Activated B cell treated with CpG ODN at 0.5 μM for 24 hours (primary cell): ENCODE measurements at regions not wholly inside any gene's neighbourhood (a gene's known extent, or its start where the extent isn't known, plus 50 kb on each side); places are given as distances from the start of the nearest gene placed in this dataset.

Experiments
- ATAC-seq: fragments of 200-7000 bp; cut with Tn5 transposase; one replicate; pipeline ENCODE4 v1.10.0; 2021; ENCODE audit warnings: low read depth, mild to moderate bottlenecking, moderate library complexity
- CTCF ChIA-PET: fragments of 350-600 bp; sonication (Branson Sonifier 250); formaldehyde crosslinking; loops from one replicate; lab custom pipeline; 2021; ENCODE audit warnings: antibody characterized with exemption; lab: Charles Lee
- POLR2A ChIA-PET: fragments of 350-600 bp; sonication (Branson Sonifier 250); formaldehyde crosslinking; loops from one replicate; lab custom pipeline; 2021; ENCODE audit warnings: antibody characterized with exemption; lab: Charles Lee
- DNase-seq: peaks from one replicate; pipeline ENCODE4 v3.0.0; 2022
- H3K27ac Mint-ChIP-seq: one replicate; pipeline ENCODE4 v1.8.0; 2020; ENCODE audit warnings: mixed read lengths
- H3K27me3 Mint-ChIP-seq: one replicate; pipeline ENCODE4 v1.8.0; 2021; ENCODE audit warnings: mixed read lengths
- H3K36me3 Mint-ChIP-seq: one replicate; pipeline ENCODE4 v1.8.0; 2021; ENCODE audit warnings: low read depth, mixed read lengths
- H3K4me1 Mint-ChIP-seq: one replicate; pipeline ENCODE4 v1.8.0; 2021; ENCODE audit warnings: mixed read lengths
- H3K4me3 Mint-ChIP-seq: one replicate; pipeline ENCODE4 v1.8.0; 2020; ENCODE audit warnings: mild to moderate bottlenecking, mixed read lengths
- H3K9me3 Mint-ChIP-seq: one replicate; pipeline ENCODE4 v1.8.0; 2020; ENCODE audit warnings: mixed read lengths
- intact Hi-C: fragments of 100-400 bp; cut with micrococcal nuclease; formaldehyde crosslinking; loops from one replicate; pipeline ENCODE4 v1.15.1; 2024
- TF ChIP-seq, protein P1 (sequence below): fragments of 200-600 bp; IDR thresholded peaks from one replicate; pipeline ENCODE4 v1.8.0; 2022; ENCODE audit warnings: antibody characterized with exemption, mild to moderate bottlenecking

- intact Hi-C loops, result loop anchor here (1.0 to 5.0 kb wide), 2 partner anchors 218 to 348 kb away; partner anchors contain the start of gene ADD3
- Mint-ChIP-seq H3K9me3 (no peaks in the 10 kb centered on the region), H3K4me1 (peaks cover 64% of the 10 kb centered on the region), H3K4me3 (peak overlapping the region; percentile 82), H3K27me3 (no peaks in the 10 kb centered on the region), H3K36me3 (no peaks in the 10 kb centered on the region), H3K27ac (peak overlapping the region; percentile 99)
- peak; percentile 38 for ATAC-seq
- TF ChIP-seq, protein P1, sequence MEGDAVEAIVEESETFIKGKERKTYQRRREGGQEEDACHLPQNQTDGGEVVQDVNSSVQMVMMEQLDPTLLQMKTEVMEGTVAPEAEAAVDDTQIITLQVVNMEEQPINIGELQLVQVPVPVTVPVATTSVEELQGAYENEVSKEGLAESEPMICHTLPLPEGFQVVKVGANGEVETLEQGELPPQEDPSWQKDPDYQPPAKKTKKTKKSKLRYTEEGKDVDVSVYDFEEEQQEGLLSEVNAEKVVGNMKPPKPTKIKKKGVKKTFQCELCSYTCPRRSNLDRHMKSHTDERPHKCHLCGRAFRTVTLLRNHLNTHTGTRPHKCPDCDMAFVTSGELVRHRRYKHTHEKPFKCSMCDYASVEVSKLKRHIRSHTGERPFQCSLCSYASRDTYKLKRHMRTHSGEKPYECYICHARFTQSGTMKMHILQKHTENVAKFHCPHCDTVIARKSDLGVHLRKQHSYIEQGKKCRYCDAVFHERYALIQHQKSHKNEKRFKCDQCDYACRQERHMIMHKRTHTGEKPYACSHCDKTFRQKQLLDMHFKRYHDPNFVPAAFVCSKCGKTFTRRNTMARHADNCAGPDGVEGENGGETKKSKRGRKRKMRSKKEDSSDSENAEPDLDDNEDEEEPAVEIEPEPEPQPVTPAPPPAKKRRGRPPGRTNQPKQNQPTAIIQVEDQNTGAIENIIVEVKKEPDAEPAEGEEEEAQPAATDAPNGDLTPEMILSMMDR, result no peak
- DNase-seq, result peak; percentile 53
- ChIA-PET CTCF (interaction anchor here (0.8 to 5.6 kb wide), 23 partner anchors 12 to 194 kb away, joined by 3 to 69 read pairs (median 7); partner anchors contain the start of genes DUSP5 and SMNDC1), POLR2A (interaction anchor here (0.5 to 6.9 kb wide), 40 partner anchors 9 to 516 kb away, joined by 3 to 328 read pairs (median 6); partner anchors contain the start of genes DUSP5, PDCD4 and SMNDC1)
Observed at GRCh38 chr10:110355141-110355831, 50.6 kb upstream of the SMNDC1 start.

GRCh38 chr10:110355922-110356627 lies 51.4 kb upstream of the SMNDC1 start:
- peak overlapping the region; percentile 82 for H3K4me3 Mint-ChIP-seq
- POLR2A ChIA-PET, result interaction anchor here (0.5 to 6.9 kb wide), 35 partner anchors 10 to 486 kb away, joined by 3 to 328 read pairs (median 6); partner anchors contain the start of genes DUSP5 and SMNDC1
- H3K9me3 Mint-ChIP-seq, result no peaks in the 10 kb centered on the region
- peaks cover 64% of the 10 kb centered on the region for H3K4me1 Mint-ChIP-seq
- ATAC-seq (peak; percentile 11), DNase-seq (no peak)
- intact Hi-C loops, result loop anchor here (1.0 to 5.0 kb wide), 15 partner anchors 19 to 563 kb away; partner anchors contain the start of genes ADD3, BBIP1, DUSP5 and SHOC2
- H3K27ac Mint-ChIP-seq, result peak overlapping the region; percentile 99
- CTCF ChIA-PET, result interaction anchor here (1.0 to 5.6 kb wide), 13 partner anchors 11 to 193 kb away, joined by 3 to 69 read pairs (median 22); partner anchors contain the start of genes DUSP5 and SMNDC1
- no peaks in the 10 kb centered on the region for H3K36me3 Mint-ChIP-seq
- TF ChIP-seq, protein P1, result no peak
- H3K27me3 Mint-ChIP-seq, result no peaks in the 10 kb centered on the region

DNA sequence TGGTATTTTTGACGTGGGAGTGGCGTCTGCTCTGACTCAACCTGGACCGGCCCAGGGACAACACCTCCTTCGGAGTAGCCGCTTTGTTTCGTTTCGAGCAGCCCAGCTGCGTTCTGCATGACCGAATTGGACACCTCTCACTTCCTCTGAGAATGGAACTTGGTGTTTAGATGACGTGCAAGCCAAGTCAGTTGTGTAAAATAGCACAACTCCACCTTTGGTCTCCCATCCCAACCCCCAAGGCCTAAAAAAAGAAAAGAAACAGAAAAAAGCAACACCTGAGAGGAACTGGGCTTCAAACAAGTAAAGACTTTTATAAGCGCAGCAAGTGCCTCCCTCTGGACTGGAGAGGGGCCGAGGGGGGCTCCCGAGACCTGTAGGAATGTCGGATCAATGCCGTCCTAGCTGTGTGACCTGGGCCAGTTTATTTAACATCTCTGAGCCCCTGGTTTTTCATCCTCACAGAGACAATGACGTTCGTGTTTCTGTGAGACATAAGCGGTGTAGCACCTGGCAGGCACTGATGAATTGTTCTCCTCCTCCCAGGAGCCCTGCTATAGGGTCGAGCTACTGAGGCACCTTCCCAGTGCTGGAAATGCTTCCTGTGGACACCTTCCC lies 52.0 kb upstream of the SMNDC1 start:
- Mint-ChIP-seq H3K9me3 (no peaks in the 10 kb centered on the region), H3K36me3 (no peaks in the 10 kb centered on the region), H3K4me1 (peaks cover 64% of the 10 kb centered on the region), H3K4me3 (peak overlapping the region; percentile 82), H3K27ac (peak overlapping the region; percentile 99), H3K27me3 (no peaks in the 10 kb centered on the region)
- ATAC-seq, result peak; percentile 77
- CTCF ChIA-PET, result interaction anchor here (0.7 to 5.6 kb wide), 13 partner anchors 10 to 188 kb away, joined by 3 to 69 read pairs (median 20); partner anchors contain the start of genes DUSP5 and SMNDC1
- peak; percentile 73 for DNase-seq
- POLR2A ChIA-PET, result interaction anchor here (0.5 to 6.9 kb wide), 33 partner anchors 10 to 486 kb away, joined by 3 to 328 read pairs (median 6); partner anchors contain the start of genes DUSP5 and SMNDC1
- intact Hi-C loops, result loop anchor here (1.0 to 5.0 kb wide), 14 partner anchors 18 to 563 kb away; partner anchors contain the start of genes ADD3, BBIP1, DUSP5 and SHOC2
- TF ChIP-seq, protein P1, result no peak

GRCh38 chr10:110357252-110357780 lies 52.6 kb upstream of the SMNDC1 start:
- no peaks in the 10 kb centered on the region for H3K36me3 Mint-ChIP-seq
- H3K27ac Mint-ChIP-seq, result peak overlapping the region; percentile 99
- DNase-seq (peak; percentile 38), ATAC-seq (peak; percentile 17)
- no peaks in the 10 kb centered on the region for H3K27me3 Mint-ChIP-seq
- H3K4me1 Mint-ChIP-seq, result peaks cover 67% of the 10 kb centered on the region
- ChIA-PET POLR2A (interaction anchor here (0.6 to 6.9 kb wide), 22 partner anchors 9 to 485 kb away, joined by 3 to 328 read pairs (median 8); partner anchors contain the start of genes DUSP5 and SMNDC1), CTCF (interaction anchor here (0.7 to 5.6 kb wide), 8 partner anchors 10 to 188 kb away, joined by 3 to 69 read pairs (median 36); partner anchors contain the start of gene DUSP5)
- TF ChIP-seq, protein P1, result no peak
- intact Hi-C loops, result loop anchor here (2.0 to 5.0 kb wide), 5 partner anchors 17 to 507 kb away; partner anchors contain the start of gene ADD3
- H3K9me3 Mint-ChIP-seq, result no peaks in the 10 kb centered on the region
- peak overlapping the region; percentile 82 for H3K4me3 Mint-ChIP-seq
